Hepatocyte (in vitro differentiated cells): ENCODE measurements at regions not wholly inside any gene's neighbourhood (a gene's known extent, or its start where the extent isn't known, plus 50 kb on each side); places are given as distances from the start of the nearest gene placed in this dataset.

Experiments
- EZH2 ChIP-seq: fragments of 200-600 bp; sonication (generic); IDR thresholded peaks from 2 replicates; pipeline ENCODE4 v1.6.1; 2016; ENCODE audit warnings: antibody characterized with exemption, mild to moderate bottlenecking, borderline replicate concordance
- TF ChIP-seq, protein P1 (sequence below): fragments of 200-600 bp; sonication (generic); IDR thresholded peaks from 2 replicates; pipeline ENCODE4 v1.5.1; 2016; ENCODE audit warnings: antibody characterized with exemption, mild to moderate bottlenecking; ENCODE audit not compliant: poor library complexity

DNA sequence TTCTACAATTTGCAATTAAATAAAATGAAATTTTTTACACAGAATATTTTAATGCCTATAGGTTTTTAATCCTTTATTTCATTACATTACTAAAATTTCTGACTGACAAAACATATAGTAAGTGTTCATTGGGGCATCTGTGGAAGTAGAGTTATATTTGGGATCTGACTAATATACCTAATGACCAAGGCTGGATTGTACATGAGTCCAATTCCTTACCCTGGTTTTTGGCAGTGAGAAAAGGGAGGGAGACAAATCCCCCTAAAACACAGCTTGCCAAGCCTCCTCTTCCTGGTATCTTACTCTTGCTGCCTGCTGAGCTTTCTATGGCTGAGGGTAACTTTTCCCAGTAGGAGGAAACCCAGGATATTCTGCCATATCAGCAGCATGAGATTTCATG is 149.4 kb upstream of the CDH20 start:
- TF ChIP-seq, protein P1, sequence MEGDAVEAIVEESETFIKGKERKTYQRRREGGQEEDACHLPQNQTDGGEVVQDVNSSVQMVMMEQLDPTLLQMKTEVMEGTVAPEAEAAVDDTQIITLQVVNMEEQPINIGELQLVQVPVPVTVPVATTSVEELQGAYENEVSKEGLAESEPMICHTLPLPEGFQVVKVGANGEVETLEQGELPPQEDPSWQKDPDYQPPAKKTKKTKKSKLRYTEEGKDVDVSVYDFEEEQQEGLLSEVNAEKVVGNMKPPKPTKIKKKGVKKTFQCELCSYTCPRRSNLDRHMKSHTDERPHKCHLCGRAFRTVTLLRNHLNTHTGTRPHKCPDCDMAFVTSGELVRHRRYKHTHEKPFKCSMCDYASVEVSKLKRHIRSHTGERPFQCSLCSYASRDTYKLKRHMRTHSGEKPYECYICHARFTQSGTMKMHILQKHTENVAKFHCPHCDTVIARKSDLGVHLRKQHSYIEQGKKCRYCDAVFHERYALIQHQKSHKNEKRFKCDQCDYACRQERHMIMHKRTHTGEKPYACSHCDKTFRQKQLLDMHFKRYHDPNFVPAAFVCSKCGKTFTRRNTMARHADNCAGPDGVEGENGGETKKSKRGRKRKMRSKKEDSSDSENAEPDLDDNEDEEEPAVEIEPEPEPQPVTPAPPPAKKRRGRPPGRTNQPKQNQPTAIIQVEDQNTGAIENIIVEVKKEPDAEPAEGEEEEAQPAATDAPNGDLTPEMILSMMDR: no peak
- no peak for TF ChIP-seq EZH2
